Fibroblast of the aortic adventitia (primary cell): ENCODE measurements at regions not wholly inside any gene's neighbourhood (a gene's known extent, or its start where the extent isn't known, plus 50 kb on each side); places are given as distances from the start of the nearest gene placed in this dataset.
A peak's percentile ranks its signal among the peaks of the same experiment; 100 is the strongest.

Experiments used
- DNase-seq: peaks from one replicate; pipeline ENCODE4 v3.0.0-alpha.2; 2010; ENCODE audit warnings: low read depth
- H3K4me3 ChIP-seq: 2 replicates; pipeline ENCODE4 v1.5.1; 2011; ENCODE audit warnings: low read depth, mild to moderate bottlenecking, control low read depth, low read length, moderate library complexity
- CTCF ChIP-seq: IDR thresholded peaks from 2 replicates; pipeline ENCODE4 v1.5.1; 2011; ENCODE audit warnings: mild to moderate bottlenecking, low read length, control low read depth, inconsistent platforms; ENCODE audit not compliant: insufficient read depth

DNA sequence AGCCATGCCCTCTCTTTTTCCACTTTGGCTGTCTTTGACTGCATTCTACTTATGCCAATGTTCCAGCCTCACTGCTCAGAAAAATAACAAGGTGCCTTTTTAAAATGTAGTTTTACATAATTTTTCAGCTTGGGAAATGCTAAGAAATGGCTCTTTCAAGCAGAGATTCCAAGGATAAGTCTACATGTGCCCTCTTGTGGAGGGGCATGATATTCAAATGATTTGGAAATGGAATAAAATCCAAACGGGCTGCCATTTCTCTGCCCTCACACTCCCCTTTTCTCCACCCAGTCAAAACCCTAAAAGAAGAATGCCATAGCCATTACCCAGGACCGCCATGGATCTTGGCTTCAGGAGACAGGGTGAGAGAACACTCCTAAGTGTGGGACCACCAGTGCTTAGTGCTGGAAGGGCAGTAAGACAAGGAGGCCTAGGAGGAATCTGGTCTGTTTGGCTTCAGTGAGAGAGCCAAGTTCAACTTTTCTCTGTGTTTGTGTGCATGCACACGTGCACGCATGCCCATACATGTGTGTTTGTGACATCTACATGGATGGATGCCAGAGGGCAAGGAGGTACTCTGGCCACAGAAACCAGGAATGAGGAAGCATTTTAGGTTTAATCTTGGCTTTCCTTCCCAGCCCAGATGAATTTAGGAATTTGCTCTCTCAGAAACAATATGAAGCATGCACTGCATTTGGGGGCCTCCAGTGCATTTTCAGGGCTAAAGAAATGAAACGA lies 174.0 kb upstream of the SLC14A2 start:
- DNase-seq, result peak; percentile 49
- peak; percentile 42 for TF ChIP-seq CTCF
- no peak overlapping the region for H3K4me3 ChIP-seq

DNA sequence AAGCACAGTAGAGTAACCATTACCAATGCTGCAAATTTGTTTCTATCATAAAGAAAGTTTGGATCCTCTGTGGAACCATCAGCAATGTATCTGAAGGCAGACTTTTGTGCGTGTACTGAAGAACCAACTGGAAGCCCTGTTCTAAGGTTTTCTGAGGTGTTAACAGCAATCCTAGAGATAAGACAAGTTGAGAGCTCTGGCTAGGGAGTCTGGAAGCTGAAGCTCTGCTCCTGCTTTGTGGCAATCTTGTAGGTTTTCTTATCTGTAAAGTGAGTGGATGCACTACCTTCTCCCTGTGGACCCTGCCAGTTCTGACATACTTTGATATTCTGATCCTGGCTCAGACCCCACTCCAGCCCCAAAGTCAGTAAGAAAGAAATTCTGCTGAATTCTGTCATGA lies 171.2 kb upstream of the SLC14A2 start:
- DNase-seq, result no peak
- H3K4me3 ChIP-seq, result no peak overlapping the region
- no peak for TF ChIP-seq CTCF

DNA sequence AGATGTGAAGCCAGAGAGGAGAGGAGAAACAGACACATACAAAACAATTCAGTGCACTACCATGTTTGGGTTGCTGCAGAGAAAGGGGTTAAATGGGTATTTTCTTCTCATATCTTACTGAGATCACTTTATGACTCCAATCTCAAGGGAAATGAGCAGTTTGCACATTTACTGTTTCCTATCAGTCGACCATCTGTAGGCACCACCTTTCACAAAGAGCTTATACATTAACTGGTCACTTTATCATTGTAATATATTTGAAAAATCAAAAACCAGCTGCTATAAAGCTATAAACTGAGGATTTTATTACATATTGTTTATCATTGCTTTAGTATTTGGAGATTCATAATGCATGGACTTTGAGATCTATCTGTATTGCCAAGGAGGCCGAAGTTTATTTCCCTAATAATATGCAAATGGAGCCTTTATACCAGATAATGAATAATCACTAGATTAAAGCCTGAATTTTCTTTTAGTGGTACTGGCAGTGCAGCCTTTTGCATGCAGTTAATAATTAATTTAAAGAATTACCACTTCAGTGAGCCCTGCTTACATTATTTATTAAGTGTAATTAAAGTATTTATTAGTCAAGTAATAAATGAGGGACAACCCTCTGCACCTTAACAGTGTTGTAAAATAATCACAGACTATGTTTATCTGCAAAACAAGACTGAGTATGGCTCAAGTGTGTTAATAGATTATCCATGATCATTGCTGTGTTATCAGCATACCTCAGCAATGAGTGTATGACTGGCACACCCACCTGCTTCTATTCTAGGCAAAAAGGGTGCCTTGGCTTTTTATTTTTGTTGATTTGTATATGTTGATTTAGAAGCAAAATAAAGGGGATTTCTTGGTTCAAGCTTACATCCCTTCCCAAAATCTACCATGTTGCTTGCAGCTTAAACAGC lies 167.7 kb upstream of the SLC14A2 start:
- DNase-seq, result no peak
- H3K4me3 ChIP-seq, result no peak overlapping the region
- no peak for TF ChIP-seq CTCF

GRCh38 chr18:45448871-45449270 lies 166.4 kb upstream of the SLC14A2 start:
- H3K4me3 ChIP-seq, result no peak overlapping the region
- no peak for TF ChIP-seq CTCF
- DNase-seq, result no peak

GRCh38 chr18:45449418-45450227 lies 165.7 kb upstream of the SLC14A2 start:
- no peak overlapping the region for H3K4me3 ChIP-seq
- TF ChIP-seq CTCF, result no peak
- DNase-seq, result peak; percentile 62
